ENCODE measurements at regions not wholly inside any gene's neighbourhood (a gene's known extent, or its start where the extent isn't known, plus 50 kb on each side); places are given as distances from the start of the nearest gene placed in this dataset.

GRCh38 chr11:129618046-129618569 lies 197.5 kb upstream of the TMEM45B start:
- no peaks in the 10 kb centered on the region for H3K27me3 ChIP-seq
- TF ChIP-seq Cebpa-rat (IDR thresholded peaks at IDR 0.05): no peak

GRCh38 chr11:129620237-129621104 lies 195.2 kb upstream of the TMEM45B start:
- Histone ChIP-seq H3K27ac (no peak overlapping the region), H3K9ac (no peak overlapping the region), H3K9me3 (replicated peaks in 1 of 11) (peaks cover 0 to 12% (median 3%) of the 10 kb centered on the region in 11 experiments; a peak in 6 of 22 replicates), H3K4me3 (no peak overlapping the region), H3K27me3 (no peaks in the 10 kb centered on the region), H3K36me3 (no peaks in the 10 kb centered on the region), H4K20me1 (no peaks in the 10 kb centered on the region), H3K4me2 (no peak overlapping the region), H3K4me1 (no peaks in the 10 kb centered on the region)
- no peak for TF ChIP-seq Cebpa-rat (IDR thresholded peaks at IDR 0.05)

More at GRCh38 chr11:129618046-129618569, 197.5 kb upstream of the TMEM45B start:
- Histone ChIP-seq H3K4me3 (no peak overlapping the region), H3K27ac (no peak overlapping the region), H3K9ac (no peak overlapping the region), H3K4me2 (no peak overlapping the region), H3K4me1 (no peaks in the 10 kb centered on the region), H4K20me1 (no peaks in the 10 kb centered on the region), H3K36me3 (no peaks in the 10 kb centered on the region), H3K9me3 (replicated peaks in 1 of 11) (peaks cover 0 to 9% (median 0%) of the 10 kb centered on the region in 11 experiments; a peak in 4 of 22 replicates)

GRCh38 chr11:129625930-129626329 lies 189.7 kb upstream of the TMEM45B start:
- no peak overlapping the region for H3K4me3 ChIP-seq
- H3K27me3 ChIP-seq: no peaks in the 10 kb centered on the region
- H3K4me2 ChIP-seq: no peak overlapping the region
- H4K20me1 ChIP-seq: no peaks in the 10 kb centered on the region
- peaks cover 13 to 24% (median 14%) of the 10 kb centered on the region in 11 experiments; a peak in 19 of 22 replicates for H3K9me3 ChIP-seq (replicated peaks in 1 of 11)
- H3K4me1 ChIP-seq: no peaks in the 10 kb centered on the region
- H3K27ac ChIP-seq: no peak overlapping the region
- no peak for TF ChIP-seq Cebpa-rat (IDR thresholded peaks at IDR 0.05)
- no peaks in the 10 kb centered on the region for H3K36me3 ChIP-seq
- H3K9ac ChIP-seq: no peak overlapping the region

GRCh38 chr11:129631201-129631600 lies 184.4 kb upstream of the TMEM45B start:
- TF ChIP-seq Cebpa-rat (IDR thresholded peaks at IDR 0.05): no peak
- H3K27ac ChIP-seq: no peak overlapping the region
- no peaks in the 10 kb centered on the region for H4K20me1 ChIP-seq

GRCh38 chr11:129636926-129637325 lies 178.7 kb upstream of the TMEM45B start:
- H3K4me3 ChIP-seq: no peak overlapping the region
- H3K4me1 ChIP-seq: no peaks in the 10 kb centered on the region
- H3K27ac ChIP-seq: no peak overlapping the region
- no peak overlapping the region for H3K4me2 ChIP-seq
- H3K9me3 ChIP-seq (replicated peaks in 1 of 11): peaks cover 0 to 5% (median 0%) of the 10 kb centered on the region in 11 experiments; a peak in 1 of 22 replicates
- H3K9ac ChIP-seq: no peak overlapping the region
- H4K20me1 ChIP-seq: no peaks in the 10 kb centered on the region
- no peaks in the 10 kb centered on the region for H3K27me3 ChIP-seq
- TF ChIP-seq Cebpa-rat (IDR thresholded peaks at IDR 0.05): no peak
- H3K36me3 ChIP-seq: no peaks in the 10 kb centered on the region

More at GRCh38 chr11:129631201-129631600, 184.4 kb upstream of the TMEM45B start:
- no peaks in the 10 kb centered on the region for H3K4me1 ChIP-seq
- no peaks in the 10 kb centered on the region for H3K27me3 ChIP-seq
- no peak overlapping the region for H3K9ac ChIP-seq
- no peak overlapping the region for H3K4me2 ChIP-seq
- peaks cover 11 to 18% (median 16%) of the 10 kb centered on the region in 11 experiments; a peak in 19 of 22 replicates for H3K9me3 ChIP-seq (replicated peaks in 1 of 11)
- H3K4me3 ChIP-seq: no peak overlapping the region
- H3K36me3 ChIP-seq: no peaks in the 10 kb centered on the region

GRCh38 chr11:129637473-129637872 lies 178.2 kb upstream of the TMEM45B start:
- Histone ChIP-seq H3K4me1 (no peaks in the 10 kb centered on the region), H3K9ac (no peak overlapping the region), H3K9me3 (replicated peaks in 1 of 11) (peaks cover 0 to 3% (median 0%) of the 10 kb centered on the region in 11 experiments; a peak in 1 of 22 replicates), H3K36me3 (no peaks in the 10 kb centered on the region), H3K4me2 (no peak overlapping the region), H3K4me3 (no peak overlapping the region), H4K20me1 (no peaks in the 10 kb centered on the region), H3K27me3 (no peaks in the 10 kb centered on the region), H3K27ac (no peak overlapping the region)
- no peak for TF ChIP-seq Cebpa-rat (IDR thresholded peaks at IDR 0.05)

- no peaks in the 10 kb centered on the region for H3K9me3 ChIP-seq (replicated peaks in 1 of 11)
- H3K27ac ChIP-seq: no peak overlapping the region
- H3K4me2 ChIP-seq: no peak overlapping the region
Measured at GRCh38 chr11:129637983-129638776, 177.5 kb upstream of the TMEM45B start.

GRCh38 chr11:129639300-129639699 lies 176.3 kb upstream of the TMEM45B start:
- Histone ChIP-seq H3K4me3 (no peak overlapping the region), H3K27ac (no peak overlapping the region), H3K27me3 (no peaks in the 10 kb centered on the region), H3K9ac (no peak overlapping the region), H3K4me1 (no peaks in the 10 kb centered on the region), H3K9me3 (replicated peaks in 1 of 11) (no peaks in the 10 kb centered on the region), H3K36me3 (no peaks in the 10 kb centered on the region), H4K20me1 (no peaks in the 10 kb centered on the region), H3K4me2 (no peak overlapping the region)
- no peak for TF ChIP-seq Cebpa-rat (IDR thresholded peaks at IDR 0.05)

More at GRCh38 chr11:129637983-129638776, 177.5 kb upstream of the TMEM45B start:
- H3K9ac ChIP-seq: no peak overlapping the region
- no peaks in the 10 kb centered on the region for H3K27me3 ChIP-seq
- H3K4me3 ChIP-seq: no peak overlapping the region
- no peaks in the 10 kb centered on the region for H3K36me3 ChIP-seq
- no peaks in the 10 kb centered on the region for H4K20me1 ChIP-seq
- TF ChIP-seq Cebpa-rat (IDR thresholded peaks at IDR 0.05): no peak
- H3K4me1 ChIP-seq: no peaks in the 10 kb centered on the region

GRCh38 chr11:129640671-129641070 lies 175.0 kb upstream of the TMEM45B start:
- H3K27me3 ChIP-seq: no peaks in the 10 kb centered on the region
- TF ChIP-seq Cebpa-rat (IDR thresholded peaks at IDR 0.05): no peak
- no peaks in the 10 kb centered on the region for H3K9me3 ChIP-seq (replicated peaks in 1 of 11)
- H3K4me3 ChIP-seq: no peak overlapping the region
- H3K4me2 ChIP-seq: no peak overlapping the region
- H3K36me3 ChIP-seq: no peaks in the 10 kb centered on the region
- no peak overlapping the region for H3K9ac ChIP-seq
- H3K4me1 ChIP-seq: no peaks in the 10 kb centered on the region
- no peaks in the 10 kb centered on the region for H4K20me1 ChIP-seq
- no peak overlapping the region for H3K27ac ChIP-seq
